IMR-90 (cell line): ENCODE measurements at regions not wholly inside any gene's neighbourhood (a gene's known extent, or its start where the extent isn't known, plus 50 kb on each side); places are given as distances from the start of the nearest gene placed in this dataset.

Source experiments
- ATAC-seq: fragments of 200-7000 bp; cut with Tn5 transposase; 2 replicates; pipeline ENCODE4 v1.9.1; 2020; ENCODE audit warnings: low read depth, mild to moderate bottlenecking, moderate library complexity
- BruUV-seq: library from RNA; stranded (reverse); fragments of 400-500 nt; replicated peaks from 2 replicates; lab custom pipeline; 2021; lab: Mats Ljungman, UMichigan
- CTCF ChIA-PET: fragments of 300-600 bp; formaldehyde crosslinking; extraction: SDS; loops from one replicate; lab custom pipeline; 2021; ENCODE audit warnings: antibody characterized with exemption; lab: Yijun Ruan, JAX
- POLR2A ChIA-PET: fragments of 300-600 bp; sonication (Branson Sonifier 250); formaldehyde crosslinking; loops from one replicate; lab custom pipeline; 2022; ENCODE audit warnings: antibody characterized with exemption; ENCODE audit not compliant: unreplicated experiment; lab: Charles Lee
- DNase-seq: peaks from one replicate; pipeline ENCODE4 v3.0.0; 2013
- H2AFZ ChIP-seq: replicated peaks from 2 replicates; pipeline ENCODE3; 2013; ENCODE audit warnings: low read length, mild to moderate bottlenecking; ENCODE audit not compliant: poor library complexity
- H2AK5ac ChIP-seq: 2 replicates; pipeline ENCODE4 v1.6.1; 2013; ENCODE audit warnings: low read depth, low read length, inconsistent platforms
- H2AK9ac ChIP-seq: replicated peaks from 2 replicates; pipeline ENCODE3; 2013; ENCODE audit warnings: mild to moderate bottlenecking, low read depth, low read length, moderate library complexity; ENCODE audit not compliant: poor library complexity
- H2BK120ac ChIP-seq: 2 replicates; pipeline ENCODE4 v1.6.1; 2013; ENCODE audit warnings: low read depth, low read length, inconsistent platforms
- H2BK15ac ChIP-seq: 3 replicates; pipeline ENCODE4 v1.6.1; 2013; ENCODE audit warnings: low read depth, low read length, inconsistent platforms
- H2BK20ac ChIP-seq: 2 replicates; pipeline ENCODE4 v1.6.1; 2013; ENCODE audit warnings: low read depth, mild to moderate bottlenecking, inconsistent platforms, low read length, moderate library complexity
- H2BK5ac ChIP-seq: 2 replicates; pipeline ENCODE4 v1.6.1; 2013; ENCODE audit warnings: mild to moderate bottlenecking, low read depth, low read length, inconsistent platforms; ENCODE audit not compliant: poor library complexity, severe bottlenecking
- H3K14ac ChIP-seq: replicated peaks from 2 replicates; pipeline ENCODE4 v1.6.1; 2013; ENCODE audit warnings: low read depth, low read length, inconsistent platforms
- H3K18ac ChIP-seq: 2 replicates; pipeline ENCODE4 v1.6.1; 2013; ENCODE audit warnings: low read depth, low read length, control low read depth
- H3K23ac ChIP-seq: 2 replicates; pipeline ENCODE4 v1.6.1; 2013; ENCODE audit warnings: low read depth, low read length, inconsistent platforms
- H3K27ac ChIP-seq: 2 replicates; pipeline ENCODE4 v1.5.1; 2013; ENCODE audit warnings: mild to moderate bottlenecking, control low read depth, low read length; ENCODE audit not compliant: insufficient read depth
- H3K27me3 ChIP-seq: 2 replicates; pipeline ENCODE4 v1.6.1; 2013; ENCODE audit warnings: low read length; ENCODE audit not compliant: control insufficient read depth, insufficient read depth
- H3K36me3 ChIP-seq: 2 replicates; pipeline ENCODE4 v1.6.1; 2013; ENCODE audit warnings: low read length, mixed read lengths; ENCODE audit not compliant: control insufficient read depth, insufficient read depth
- H3K4ac ChIP-seq: 2 replicates; pipeline ENCODE4 v1.6.1; 2013; ENCODE audit warnings: low read depth, low read length, inconsistent platforms
- H3K4me1 ChIP-seq: 2 replicates; pipeline ENCODE4 v1.6.1; 2013; ENCODE audit warnings: low read length, mixed read lengths; ENCODE audit not compliant: control insufficient read depth, insufficient read depth
- H3K4me2 ChIP-seq: 2 replicates; pipeline ENCODE4 v1.6.1; 2013; ENCODE audit warnings: low read depth, mild to moderate bottlenecking, control low read depth, low read length, moderate library complexity
- H3K4me3 ChIP-seq: 2 replicates; pipeline ENCODE4 v1.5.1; 2013; ENCODE audit warnings: low read depth, mild to moderate bottlenecking, control low read depth, low read length, moderate library complexity; ENCODE audit not compliant: insufficient read depth
- H3K56ac ChIP-seq: 2 replicates; pipeline ENCODE4 v1.6.1; 2013; ENCODE audit warnings: low read length, inconsistent platforms; ENCODE audit not compliant: insufficient read depth; ENCODE audit errors: extremely low read depth
- H3K79me1 ChIP-seq, 2 experiments: 2 replicates each; pipeline ENCODE4 v1.6.1; 2013; ENCODE audit warnings: low read length in 2 of 2, inconsistent platforms in 1 of 2, low read depth in 1 of 2
- H3K9ac ChIP-seq: 2 replicates; pipeline ENCODE4 v1.6.1; 2013; ENCODE audit warnings: low read depth, low read length, control low read depth
- H3K9me1 ChIP-seq: 2 replicates; pipeline ENCODE4 v1.6.1; 2013; ENCODE audit warnings: low read length, inconsistent platforms; ENCODE audit not compliant: insufficient read depth
- H3K9me3 ChIP-seq: 2 replicates; pipeline ENCODE4 v1.6.1; 2013; ENCODE audit warnings: low read length; ENCODE audit not compliant: control insufficient read depth, insufficient read depth
- H4K20me1 ChIP-seq: 2 replicates; pipeline ENCODE4 v1.6.1; 2013; ENCODE audit warnings: low read length, inconsistent platforms; ENCODE audit not compliant: insufficient read depth
- H4K5ac ChIP-seq: 2 replicates; pipeline ENCODE4 v1.6.1; 2013; ENCODE audit warnings: mild to moderate bottlenecking, low read depth, low read length, control low read depth
- H4K8ac ChIP-seq, 2 experiments: 2 replicates each; pipeline ENCODE4 v1.6.1; 2013; ENCODE audit warnings: low read depth in 2 of 2, low read length in 2 of 2, control low read depth in 1 of 2, inconsistent platforms in 1 of 2
- H4K91ac ChIP-seq: 2 replicates; pipeline ENCODE4 v1.6.1; 2013; ENCODE audit warnings: low read depth, low read length, inconsistent platforms; ENCODE audit not compliant: insufficient read depth
- BHLHE40 ChIP-seq: fragments of 150-350 bp; IDR thresholded peaks from 2 replicates; pipeline ENCODE4 v1.6.1; 2016; ENCODE audit warnings: mild to moderate bottlenecking, low read depth, low read length
- CEBPB ChIP-seq: IDR thresholded peaks from 2 replicates; pipeline ENCODE4 v1.6.1; 2012; ENCODE audit warnings: low read depth, low read length, improper control_type of control experiment
- CHD1 ChIP-seq: IDR thresholded peaks from 2 replicates; pipeline ENCODE4 v1.6.1; 2012; ENCODE audit warnings: low read depth, low read length, improper control_type of control experiment
- FOS ChIP-seq: fragments of 150-350 bp; IDR thresholded peaks from 2 replicates; pipeline ENCODE4 v1.6.1; 2016; ENCODE audit warnings: low read depth, low read length
- MAFK ChIP-seq: IDR thresholded peaks from 2 replicates; pipeline ENCODE4 v1.6.1; 2012; ENCODE audit warnings: low read depth, low read length, improper control_type of control experiment
- MAZ ChIP-seq: IDR thresholded peaks from 2 replicates; pipeline ENCODE4 v1.6.1; 2012; ENCODE audit warnings: low read depth, mild to moderate bottlenecking, low read length, improper control_type of control experiment, moderate library complexity, borderline replicate concordance
- MXI1 ChIP-seq: IDR thresholded peaks from 2 replicates; pipeline ENCODE4 v1.6.1; 2012; ENCODE audit warnings: low read depth, mild to moderate bottlenecking, low read length, moderate library complexity, borderline replicate concordance
- NFE2L2 ChIP-seq: fragments of 150-350 bp; IDR thresholded peaks from 2 replicates; pipeline ENCODE4 v1.6.1; 2016; ENCODE audit warnings: low read depth, mild to moderate bottlenecking, low read length
- POLR2A ChIP-seq: IDR thresholded peaks from 2 replicates; pipeline ENCODE4 v1.6.1; 2012; ENCODE audit warnings: mild to moderate bottlenecking, low read depth, low read length
- RAD21 ChIP-seq: IDR thresholded peaks from 2 replicates; pipeline ENCODE4 v1.6.1; 2012; ENCODE audit warnings: low read length, improper control_type of control experiment
- RCOR1 ChIP-seq: IDR thresholded peaks from 2 replicates; pipeline ENCODE4 v1.6.1; 2012; ENCODE audit warnings: mild to moderate bottlenecking, low read length, improper control_type of control experiment; ENCODE audit not compliant: insufficient replicate concordance
- RFX5 ChIP-seq: IDR thresholded peaks from 2 replicates; pipeline ENCODE4 v1.8.0; 2012; ENCODE audit warnings: low read depth, mild to moderate bottlenecking, low read length, moderate library complexity
- SMC3 ChIP-seq: fragments of 150-350 bp; IDR thresholded peaks from 2 replicates; pipeline ENCODE4 v1.6.1; 2016; ENCODE audit warnings: low read depth, mild to moderate bottlenecking, antibody characterized with exemption, low read length, moderate library complexity
- dilution Hi-C: fragments of 300-500 bp; cut with HindIII; formaldehyde crosslinking; loops from one replicate; pipeline ENCODE4 v1.14.3; 2018; ENCODE audit warnings: low sequenced_read_pairs; ENCODE audit not compliant: unreplicated experiment
- in situ Hi-C: fragments of 300-500 bp; cut with MboI; formaldehyde crosslinking; loops from 3 replicates; pipeline ENCODE4 v1.14.3; 2019; ENCODE audit warnings: low sequenced_read_pairs, inconsistent platforms, mixed read lengths
- intact Hi-C: fragments of 100-400 bp; cut with micrococcal nuclease; formaldehyde crosslinking; loops from 2 replicates; pipeline ENCODE4 v1.10.0; 2022
- TF ChIP-seq, protein P1 (sequence below): fragments of 150-350 bp; IDR thresholded peaks from 2 replicates; pipeline ENCODE4 v1.6.1; 2016; ENCODE audit warnings: low read depth, mild to moderate bottlenecking, low read length, moderate library complexity, borderline replicate concordance
- TF ChIP-seq, protein P2 (sequence below): fragments of 150-350 bp; IDR thresholded peaks from 2 replicates; pipeline ENCODE4 v1.6.1; 2017; ENCODE audit warnings: mild to moderate bottlenecking, antibody characterized with exemption, low read length, low read depth
- TF ChIP-seq, protein P3 (sequence below): conservative IDR thresholded peaks from 2 replicates; pipeline ENCODE4 v1.5.1; 2012; ENCODE audit warnings: mild to moderate bottlenecking, low read depth, low read length, improper control_type of control experiment

DNA sequence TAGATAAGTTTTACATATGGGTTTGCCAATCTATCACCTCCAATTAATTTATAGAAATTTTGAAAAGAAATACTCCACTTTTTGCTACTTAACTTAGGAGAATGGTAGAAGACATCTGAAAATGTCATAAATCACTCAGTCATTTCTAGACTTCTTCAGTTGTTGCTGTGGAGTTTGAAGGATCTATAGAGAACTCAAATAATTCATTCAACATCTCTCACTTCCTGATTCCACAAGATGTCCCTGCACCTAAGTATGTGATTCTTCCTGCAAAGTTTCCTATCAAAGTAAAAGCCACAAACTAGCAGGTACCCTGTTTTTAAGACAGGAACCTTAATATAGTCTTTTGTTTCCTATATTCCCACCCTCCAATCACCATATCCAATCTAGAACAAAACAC lies 297.1 kb upstream of the ATP10B start:
- H3K9me1 ChIP-seq: no peaks in the 10 kb centered on the region
- dilution Hi-C loops: no loop called here
- H2BK15ac ChIP-seq: no peak overlapping the region
- in situ Hi-C loops: no loop called here
- H3K27ac ChIP-seq: no peak overlapping the region
- H4K91ac ChIP-seq: no peak overlapping the region
- no peak overlapping the region for H3K4me2 ChIP-seq
- ChIA-PET CTCF (no interaction called here), POLR2A (no interaction called here)
- no peak for TF ChIP-seq NFE2L2
- no peak for TF ChIP-seq BHLHE40
- TF ChIP-seq RCOR1: no peak
- no peak for TF ChIP-seq SMC3
- no peak for TF ChIP-seq RAD21
- no peak for TF ChIP-seq POLR2A
- TF ChIP-seq, protein P1, sequence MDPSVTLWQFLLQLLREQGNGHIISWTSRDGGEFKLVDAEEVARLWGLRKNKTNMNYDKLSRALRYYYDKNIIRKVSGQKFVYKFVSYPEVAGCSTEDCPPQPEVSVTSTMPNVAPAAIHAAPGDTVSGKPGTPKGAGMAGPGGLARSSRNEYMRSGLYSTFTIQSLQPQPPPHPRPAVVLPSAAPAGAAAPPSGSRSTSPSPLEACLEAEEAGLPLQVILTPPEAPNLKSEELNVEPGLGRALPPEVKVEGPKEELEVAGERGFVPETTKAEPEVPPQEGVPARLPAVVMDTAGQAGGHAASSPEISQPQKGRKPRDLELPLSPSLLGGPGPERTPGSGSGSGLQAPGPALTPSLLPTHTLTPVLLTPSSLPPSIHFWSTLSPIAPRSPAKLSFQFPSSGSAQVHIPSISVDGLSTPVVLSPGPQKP: no peak
- no peak for TF ChIP-seq MAZ
- no peak for TF ChIP-seq MAFK
- TF ChIP-seq, protein P2, sequence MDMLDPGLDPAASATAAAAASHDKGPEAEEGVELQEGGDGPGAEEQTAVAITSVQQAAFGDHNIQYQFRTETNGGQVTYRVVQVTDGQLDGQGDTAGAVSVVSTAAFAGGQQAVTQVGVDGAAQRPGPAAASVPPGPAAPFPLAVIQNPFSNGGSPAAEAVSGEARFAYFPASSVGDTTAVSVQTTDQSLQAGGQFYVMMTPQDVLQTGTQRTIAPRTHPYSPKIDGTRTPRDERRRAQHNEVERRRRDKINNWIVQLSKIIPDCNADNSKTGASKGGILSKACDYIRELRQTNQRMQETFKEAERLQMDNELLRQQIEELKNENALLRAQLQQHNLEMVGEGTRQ: no peak
- TF ChIP-seq CEBPB: no peak
- no peak for TF ChIP-seq FOS
- no peak for TF ChIP-seq CHD1
- TF ChIP-seq MXI1: no peak
- no peak for TF ChIP-seq RFX5
- TF ChIP-seq, protein P3, sequence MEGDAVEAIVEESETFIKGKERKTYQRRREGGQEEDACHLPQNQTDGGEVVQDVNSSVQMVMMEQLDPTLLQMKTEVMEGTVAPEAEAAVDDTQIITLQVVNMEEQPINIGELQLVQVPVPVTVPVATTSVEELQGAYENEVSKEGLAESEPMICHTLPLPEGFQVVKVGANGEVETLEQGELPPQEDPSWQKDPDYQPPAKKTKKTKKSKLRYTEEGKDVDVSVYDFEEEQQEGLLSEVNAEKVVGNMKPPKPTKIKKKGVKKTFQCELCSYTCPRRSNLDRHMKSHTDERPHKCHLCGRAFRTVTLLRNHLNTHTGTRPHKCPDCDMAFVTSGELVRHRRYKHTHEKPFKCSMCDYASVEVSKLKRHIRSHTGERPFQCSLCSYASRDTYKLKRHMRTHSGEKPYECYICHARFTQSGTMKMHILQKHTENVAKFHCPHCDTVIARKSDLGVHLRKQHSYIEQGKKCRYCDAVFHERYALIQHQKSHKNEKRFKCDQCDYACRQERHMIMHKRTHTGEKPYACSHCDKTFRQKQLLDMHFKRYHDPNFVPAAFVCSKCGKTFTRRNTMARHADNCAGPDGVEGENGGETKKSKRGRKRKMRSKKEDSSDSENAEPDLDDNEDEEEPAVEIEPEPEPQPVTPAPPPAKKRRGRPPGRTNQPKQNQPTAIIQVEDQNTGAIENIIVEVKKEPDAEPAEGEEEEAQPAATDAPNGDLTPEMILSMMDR: no peak
- H4K5ac ChIP-seq: no peak overlapping the region
- H2BK20ac ChIP-seq: no peak overlapping the region
- H2AFZ ChIP-seq: no peak overlapping the region
- H3K4ac ChIP-seq: no peak overlapping the region
- no peak overlapping the region for H3K56ac ChIP-seq
- H3K9me3 ChIP-seq: peaks cover 2% of the 10 kb centered on the region; the same call in 1 of the 2 replicates
- H3K18ac ChIP-seq: no peak overlapping the region
- no peak overlapping the region for H2BK5ac ChIP-seq
- no peaks in the 10 kb centered on the region for H3K27me3 ChIP-seq
- ATAC-seq (no peak), DNase-seq (no peak)
- no peak overlapping the region for H2BK120ac ChIP-seq
- no peaks in the 10 kb centered on the region for H4K20me1 ChIP-seq
- no peak overlapping the region for H4K8ac ChIP-seq
- no TSS peak for BruUV-seq
- no peaks in the 10 kb centered on the region for H3K79me1 ChIP-seq
- no peaks in the 10 kb centered on the region for H3K36me3 ChIP-seq
- no peak overlapping the region for H3K14ac ChIP-seq
- no peaks in the 10 kb centered on the region for H3K4me1 ChIP-seq
- intact Hi-C loops: no loop called here
- no peak overlapping the region for H2AK9ac ChIP-seq
- no peak overlapping the region for H3K9ac ChIP-seq
- H3K4me3 ChIP-seq: no peak overlapping the region
- H3K23ac ChIP-seq: no peak overlapping the region
- H2AK5ac ChIP-seq: no peak overlapping the region
